Peyer's patch (tissue), 4 donors: ENCODE measurements at regions not wholly inside any gene's neighbourhood (a gene's known extent, or its start where the extent isn't known, plus 50 kb on each side); places are given as distances from the start of the nearest gene placed in this dataset.

ENCODE experiments used
- DNase-seq, 3 donors: peaks; one replicate each; pipeline ENCODE4 v3.0.0-alpha.2; 2017 to 2019
- H3K27ac ChIP-seq, 4 donors: fragments of 200-600 bp; sonication (generic); one replicate each; pipeline ENCODE4 v1.5.1; 2016 to 2019
- H3K27me3 ChIP-seq, 2 donors: fragments of 200-600 bp; sonication (generic); one replicate each; pipeline ENCODE4 v1.5.1; 2019
- H3K36me3 ChIP-seq, 3 donors: fragments of 200-600 bp; sonication (generic); one replicate each; pipeline ENCODE4 v1.5.1; 2016 to 2019
- H3K4me1 ChIP-seq, 4 donors: fragments of 200-600 bp; sonication (generic); one replicate each; pipeline ENCODE4 v1.5.1; 2016 to 2019
- H3K4me3 ChIP-seq, 4 donors: fragments of 200-600 bp; sonication (generic); 1 replicate in 3 of 4; 2 replicates in 1 of 4; pipeline ENCODE4 v1.5.1; 2016 to 2019; ENCODE audit warnings: mild to moderate bottlenecking in 1 of 4
- H3K9me3 ChIP-seq, 4 donors: fragments of 200-600 bp; sonication (generic); one replicate each; pipeline ENCODE4 v1.5.1; 2016 to 2019; ENCODE audit warnings: mild to moderate bottlenecking in 1 of 4
- CTCF ChIP-seq, 6 experiments: fragments of 450-650 bp in 4 of 6; fragments of 200-600 bp in 2 of 6; sonication (generic) in 1 of 6; IDR thresholded peaks; one replicate each; pipeline ENCODE4 v1.5.1; 2017 to 2019; ENCODE audit warnings: antibody characterized with exemption in 6 of 6, mild to moderate bottlenecking in 3 of 6, moderate library complexity in 1 of 6
- POLR2A ChIP-seq, 2 donors: fragments of 450-650 bp; IDR thresholded peaks; one replicate each; pipeline ENCODE4 v1.5.1; 2017; ENCODE audit warnings: antibody characterized with exemption in 2 of 2, mild to moderate bottlenecking in 2 of 2, moderate library complexity in 2 of 2
- small RNA-seq, 2 donors: library from RNA; depleted of rRNA; stranded (forward); fragments of <200 nt; gene quantifications; one replicate each; pipeline ENCODE3, GENCODE V24; 2016

- no peak for DNase-seq
- Histone ChIP-seq H3K4me3 (no peak overlapping the region), H3K27me3 (no peaks in the 10 kb centered on the region), H3K27ac (no peak overlapping the region), H3K36me3 (no peaks in the 10 kb centered on the region), H3K4me1 (no peaks in the 10 kb centered on the region), H3K9me3 (no peaks in the 10 kb centered on the region)
- TF ChIP-seq POLR2A (IDR thresholded peaks at IDR 0.05) (no peak), CTCF (IDR thresholded peaks at IDR 0.05) (no peak)
These were observed 87.1 kb upstream of the DDX53 start for GRCh38 chrX:22912616-22913015.

- no peaks in the 10 kb centered on the region for H3K27me3 ChIP-seq
- TF ChIP-seq CTCF (IDR thresholded peaks at IDR 0.05) (no peak), POLR2A (IDR thresholded peaks at IDR 0.05) (no peak)
- no peaks in the 10 kb centered on the region for H3K4me1 ChIP-seq
- H3K36me3 ChIP-seq: no peaks in the 10 kb centered on the region
- no peak overlapping the region for H3K27ac ChIP-seq
- H3K9me3 ChIP-seq: no peaks in the 10 kb centered on the region
- DNase-seq: no peak
- H3K4me3 ChIP-seq: no peak overlapping the region
These were observed 76.8 kb upstream of the DDX53 start for GRCh38 chrX:22922961-22923360.

GRCh38 chrX:22934640-22935039 is 65.1 kb upstream of the DDX53 start:
- Histone ChIP-seq H3K27me3 (no peaks in the 10 kb centered on the region), H3K9me3 (no peaks in the 10 kb centered on the region), H3K27ac (no peak overlapping the region), H3K36me3 (no peaks in the 10 kb centered on the region), H3K4me3 (no peak overlapping the region), H3K4me1 (no peaks in the 10 kb centered on the region)
- TF ChIP-seq CTCF (IDR thresholded peaks at IDR 0.05): no peak
- no peak for TF ChIP-seq POLR2A (IDR thresholded peaks at IDR 0.05)
- no peak for DNase-seq

- TF ChIP-seq CTCF (IDR thresholded peaks at IDR 0.05) (no peak), POLR2A (IDR thresholded peaks at IDR 0.05) (no peak)
- Histone ChIP-seq H3K27ac (no peak overlapping the region), H3K4me3 (no peak overlapping the region), H3K4me1 (no peaks in the 10 kb centered on the region), H3K27me3 (no peaks in the 10 kb centered on the region), H3K9me3 (no peaks in the 10 kb centered on the region), H3K36me3 (no peaks in the 10 kb centered on the region)
- no peak for DNase-seq
These were observed 54.8 kb upstream of the DDX53 start for GRCh38 chrX:22944945-22945344.

Small RNAs in the stretch of these regions (small RNA-seq; reads per million reads assigned to genes)
- gene RNU6-266P: 0 reads per million in 2 donors
